Left ventricle myocardium inferior (tissue), 1 donor: ENCODE measurements at regions not wholly inside any gene's neighbourhood (a gene's known extent, or its start where the extent isn't known, plus 50 kb on each side); places are given as distances from the start of the nearest gene placed in this dataset.

Experiments
- DNase-seq: peaks from one replicate; pipeline ENCODE4 v3.0.0-alpha.2; 2020
- H3K27ac ChIP-seq: fragments of 200-600 bp; replicated peaks from 2 replicates; pipeline ENCODE4 v1.8.0; 2021
- H3K27me3 ChIP-seq: fragments of 200-600 bp; 2 replicates; pipeline ENCODE4 v1.8.0; 2021; ENCODE audit warnings: low read depth
- H3K36me3 ChIP-seq: fragments of 200-600 bp; 2 replicates; pipeline ENCODE4 v1.8.0; 2021
- H3K4me1 ChIP-seq: fragments of 200-600 bp; 2 replicates; pipeline ENCODE4 v1.8.0; 2021
- H3K4me3 ChIP-seq: fragments of 200-600 bp; 2 replicates; pipeline ENCODE4 v1.8.0; 2021; ENCODE audit warnings: mild to moderate bottlenecking, moderate library complexity
- H3K9me3 ChIP-seq: fragments of 200-600 bp; replicated peaks from 2 replicates; pipeline ENCODE4 v1.8.0; 2021
- CTCF ChIP-seq: fragments of 200-600 bp; IDR thresholded peaks from 2 replicates; pipeline ENCODE4 v1.8.0; 2021; ENCODE audit warnings: antibody characterized with exemption, mild to moderate bottlenecking, borderline replicate concordance
- intact Hi-C: fragments of 100-400 bp; cut with micrococcal nuclease; formaldehyde crosslinking; loops from one replicate; pipeline ENCODE4 v1.11.0; 2022
- donor health status: DM: no; HTN: yes; CAD: no; lungs with severe emphysema.

GRCh38 chr3:194805546-194805945, 119.9 kb downstream of the FAM43A start:
- no peaks in the 10 kb centered on the region for H3K27me3 ChIP-seq
- H3K36me3 ChIP-seq, result no peaks in the 10 kb centered on the region
- H3K4me3 ChIP-seq, result no peak overlapping the region
- intact Hi-C loops, result no loop called here
- no peaks in the 10 kb centered on the region for H3K9me3 ChIP-seq
- no peak for TF ChIP-seq CTCF
- DNase-seq, result no peak
- H3K27ac ChIP-seq, result no peak overlapping the region
- no peaks in the 10 kb centered on the region for H3K4me1 ChIP-seq

DNA sequence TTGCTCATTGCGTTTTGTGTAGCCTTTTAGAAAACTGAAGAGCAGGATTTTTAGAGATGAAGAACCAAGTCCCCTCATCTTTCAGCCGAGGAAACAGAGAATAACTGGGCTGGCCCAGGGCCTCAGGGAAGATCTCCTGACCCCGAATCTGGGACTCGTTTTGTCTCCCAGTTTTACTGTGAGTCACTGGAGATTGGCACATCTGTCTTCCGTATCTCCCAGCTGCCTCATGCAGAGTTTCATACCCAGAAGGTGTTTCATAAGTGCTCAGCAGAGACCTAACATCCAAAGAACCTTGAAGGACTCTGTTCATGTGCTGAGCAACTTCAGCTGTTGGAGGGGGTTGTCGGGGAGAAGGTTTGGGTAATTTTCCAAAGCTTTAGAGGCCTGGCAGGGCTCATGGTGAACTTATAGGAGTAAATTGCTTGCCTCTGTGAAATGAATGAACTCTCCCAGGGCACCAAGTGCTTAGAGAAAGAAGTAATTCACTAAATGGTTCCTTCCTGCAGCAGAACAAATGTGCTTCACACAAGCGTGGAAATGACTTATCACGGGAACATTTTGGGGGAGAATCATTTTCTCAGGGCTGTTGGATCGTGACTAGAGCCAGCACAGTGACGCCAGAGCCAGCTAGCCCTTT, 121.4 kb downstream of the FAM43A start:
- intact Hi-C loops, result no loop called here
- Histone ChIP-seq H3K27me3 (no peaks in the 10 kb centered on the region), H3K9me3 (no peaks in the 10 kb centered on the region), H3K4me3 (no peak overlapping the region), H3K27ac (no peak overlapping the region), H3K4me1 (no peaks in the 10 kb centered on the region), H3K36me3 (no peaks in the 10 kb centered on the region)
- no peak for DNase-seq
- TF ChIP-seq CTCF, result no peak

DNA sequence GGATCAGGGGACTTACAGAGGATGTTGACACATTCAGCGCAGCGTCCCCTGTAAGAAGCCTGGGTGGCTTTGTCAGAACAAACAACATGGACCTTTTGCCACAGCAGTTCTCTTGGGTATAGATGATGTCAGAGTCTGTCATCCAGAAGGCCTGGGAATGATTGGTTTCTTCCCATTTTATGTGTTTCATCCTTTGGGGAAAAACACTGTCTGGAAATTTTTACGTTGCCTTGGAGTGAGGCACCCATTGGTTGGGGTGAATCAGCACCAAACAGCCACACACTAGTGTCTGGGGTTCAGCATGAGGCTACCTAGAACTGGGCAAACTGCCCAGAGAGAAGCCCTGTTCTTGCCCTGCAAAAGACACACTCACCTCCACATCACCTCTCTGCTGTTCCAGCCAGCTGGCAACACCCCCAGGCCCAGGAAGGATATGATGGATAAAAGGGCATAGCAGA, 123.0 kb downstream of the FAM43A start:
- H3K27ac ChIP-seq, result no peak overlapping the region
- no peaks in the 10 kb centered on the region for H3K27me3 ChIP-seq
- intact Hi-C loops, result no loop called here
- H3K4me3 ChIP-seq, result no peak overlapping the region
- no peaks in the 10 kb centered on the region for H3K9me3 ChIP-seq
- TF ChIP-seq CTCF, result no peak
- no peak for DNase-seq
- no peaks in the 10 kb centered on the region for H3K36me3 ChIP-seq
- H3K4me1 ChIP-seq, result no peaks in the 10 kb centered on the region

- H3K9me3 ChIP-seq, result no peaks in the 10 kb centered on the region
- no peak overlapping the region for H3K27ac ChIP-seq
- no peaks in the 10 kb centered on the region for H3K27me3 ChIP-seq
- no peaks in the 10 kb centered on the region for H3K36me3 ChIP-seq
- TF ChIP-seq CTCF, result no peak
- H3K4me3 ChIP-seq, result no peak overlapping the region
- DNase-seq, result no peak
- intact Hi-C loops, result no loop called here
- no peaks in the 10 kb centered on the region for H3K4me1 ChIP-seq
These were observed 123.7 kb downstream of the FAM43A start for GRCh38 chr3:194809382-194809781.

- Histone ChIP-seq H3K9me3 (no peaks in the 10 kb centered on the region), H3K4me3 (no peak overlapping the region), H3K27ac (no peak overlapping the region), H3K36me3 (no peaks in the 10 kb centered on the region), H3K4me1 (no peaks in the 10 kb centered on the region), H3K27me3 (no peaks in the 10 kb centered on the region)
- intact Hi-C loops, result no loop called here
- no peak for DNase-seq
- no peak for TF ChIP-seq CTCF
These were observed 124.4 kb downstream of the FAM43A start for GRCh38 chr3:194810076-194810475.

DNA sequence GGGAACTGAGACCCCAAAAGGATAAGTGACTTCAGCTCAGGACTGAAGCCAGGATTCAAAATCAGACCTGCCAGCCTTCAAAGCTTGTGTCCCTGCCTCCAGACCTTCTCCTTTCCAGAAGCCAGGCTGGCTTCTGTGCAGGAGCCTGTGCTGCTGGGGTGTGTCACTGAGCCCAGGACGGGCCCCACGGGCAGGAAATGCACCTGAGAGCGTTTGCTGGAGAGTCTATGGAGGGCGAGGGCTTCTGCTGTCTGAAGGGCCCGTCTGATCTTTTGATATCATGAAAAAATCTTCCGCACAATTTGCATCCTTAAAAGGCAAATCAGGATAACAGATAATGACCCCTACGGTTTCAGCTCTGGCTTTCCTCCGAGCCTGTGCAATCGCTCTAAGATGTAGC, 125.4 kb downstream of the FAM43A start:
- no peak overlapping the region for H3K4me3 ChIP-seq
- no peak overlapping the region for H3K27ac ChIP-seq
- no peaks in the 10 kb centered on the region for H3K27me3 ChIP-seq
- intact Hi-C loops, result no loop called here
- no peaks in the 10 kb centered on the region for H3K4me1 ChIP-seq
- no peak for TF ChIP-seq CTCF
- no peaks in the 10 kb centered on the region for H3K9me3 ChIP-seq
- no peak for DNase-seq
- no peaks in the 10 kb centered on the region for H3K36me3 ChIP-seq
